ENCODE measurements at regions not wholly inside any gene's neighbourhood (a gene's known extent, or its start where the extent isn't known, plus 50 kb on each side); places are given as distances from the start of the nearest gene placed in this dataset.
"Not testable (repeated sequence)": the region's sequence is repeated elsewhere in the genome, so short reads cannot be mapped to it uniquely, and the experiment has no call there.

DNA sequence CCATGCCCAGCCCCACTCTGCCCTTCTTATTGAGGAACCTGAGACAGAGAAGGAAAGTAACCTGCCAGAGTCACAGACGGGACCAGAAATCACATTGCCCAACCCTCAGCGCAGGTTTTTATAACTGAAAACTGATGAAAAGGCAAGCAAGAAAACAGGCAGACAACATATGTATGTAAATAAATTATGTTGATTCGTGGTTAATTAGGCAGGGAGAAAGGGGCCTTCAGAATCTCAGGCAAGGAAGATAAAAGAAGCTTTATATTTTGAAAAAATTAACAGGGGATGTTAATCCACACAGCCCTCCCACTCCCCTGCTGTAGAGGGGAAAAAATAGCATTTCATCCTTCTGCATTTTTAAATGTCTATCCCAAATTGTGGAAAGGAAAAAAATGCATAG is 378.5 kb downstream of the PIK3C3 start:
- Histone ChIP-seq H2AFZ (ENCODE audit: low read length) (no peak overlapping the region), H3K27ac (ENCODE audit: low read length) (no peak overlapping the region), H3K9me2 (replicated peaks; ENCODE audit: low read length) (no peaks in the 10 kb centered on the region), H3K36me3 (ENCODE audit: low read depth, low read length) (no peaks in the 10 kb centered on the region), H3F3A (ENCODE audit: low read length, unreplicated experiment) (no peaks in the 10 kb centered on the region), H3K9me3 (ENCODE audit: low read length) (no peaks in the 10 kb centered on the region), H3K27me3 (ENCODE audit: low read length) (no peaks in the 10 kb centered on the region), H3K4me1 (ENCODE audit: insufficient read depth, low read length) (no peaks in the 10 kb centered on the region), H3K79me2 (ENCODE audit: low read length) (no peaks in the 10 kb centered on the region), H4K20me1 (ENCODE audit: low read length) (no peaks in the 10 kb centered on the region), H3K4me3 (ENCODE audit: low read length) (no peak overlapping the region), H3K9ac (ENCODE audit: low read length) (no peak overlapping the region), H3K4me2 (ENCODE audit: low read length) (no peak overlapping the region)
- no TSS peak for BruUV-seq (replicated peaks)
- CTCF ChIA-PET, result no interaction called here
- no peak for DNase-seq
- ATAC-seq, result no peak
- intact Hi-C loops (cut with micrococcal nuclease), result no loop called here
- POLR2A ChIA-PET (ENCODE audit: unreplicated experiment), result no interaction called here
- TF ChIP-seq EZH2phosphoT487 (IDR thresholded peaks at IDR 0.05; ENCODE audit: borderline replicate concordance, low read length) (no peak), EZH2 (IDR thresholded peaks at IDR 0.05; ENCODE audit: low read length, unreplicated experiment) (no peak)
- TF ChIP-seq, protein P1, sequence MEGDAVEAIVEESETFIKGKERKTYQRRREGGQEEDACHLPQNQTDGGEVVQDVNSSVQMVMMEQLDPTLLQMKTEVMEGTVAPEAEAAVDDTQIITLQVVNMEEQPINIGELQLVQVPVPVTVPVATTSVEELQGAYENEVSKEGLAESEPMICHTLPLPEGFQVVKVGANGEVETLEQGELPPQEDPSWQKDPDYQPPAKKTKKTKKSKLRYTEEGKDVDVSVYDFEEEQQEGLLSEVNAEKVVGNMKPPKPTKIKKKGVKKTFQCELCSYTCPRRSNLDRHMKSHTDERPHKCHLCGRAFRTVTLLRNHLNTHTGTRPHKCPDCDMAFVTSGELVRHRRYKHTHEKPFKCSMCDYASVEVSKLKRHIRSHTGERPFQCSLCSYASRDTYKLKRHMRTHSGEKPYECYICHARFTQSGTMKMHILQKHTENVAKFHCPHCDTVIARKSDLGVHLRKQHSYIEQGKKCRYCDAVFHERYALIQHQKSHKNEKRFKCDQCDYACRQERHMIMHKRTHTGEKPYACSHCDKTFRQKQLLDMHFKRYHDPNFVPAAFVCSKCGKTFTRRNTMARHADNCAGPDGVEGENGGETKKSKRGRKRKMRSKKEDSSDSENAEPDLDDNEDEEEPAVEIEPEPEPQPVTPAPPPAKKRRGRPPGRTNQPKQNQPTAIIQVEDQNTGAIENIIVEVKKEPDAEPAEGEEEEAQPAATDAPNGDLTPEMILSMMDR (conservative IDR thresholded peaks at IDR 0.05; ENCODE audit: low read depth, low read length), result no peak

DNA sequence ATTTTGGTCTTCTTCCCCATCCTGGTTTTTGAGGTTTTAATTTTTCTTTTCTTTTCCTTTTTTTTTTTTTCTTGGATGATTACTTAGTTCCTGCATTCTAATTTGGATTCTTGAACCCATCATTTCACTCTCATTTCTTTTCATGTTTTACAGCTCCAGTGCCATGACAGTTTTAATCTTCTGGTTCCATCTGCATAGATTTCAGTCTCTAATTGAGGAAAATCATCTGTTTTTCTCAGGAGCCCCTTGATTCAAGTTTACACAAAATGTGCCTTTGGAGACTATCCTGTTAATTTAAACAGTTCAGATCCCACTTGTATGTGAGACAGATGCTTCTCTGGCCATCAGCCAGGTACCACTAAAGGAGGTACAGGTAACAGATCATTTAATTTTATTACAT is 379.9 kb downstream of the PIK3C3 start:
- Histone ChIP-seq H3K9me2 (replicated peaks; ENCODE audit: low read length) (no peaks in the 10 kb centered on the region), H2AFZ (ENCODE audit: low read length) (no peak overlapping the region), H3K36me3 (ENCODE audit: low read depth, low read length) (no peaks in the 10 kb centered on the region), H3K4me2 (ENCODE audit: low read length) (no peak overlapping the region), H3K4me3 (ENCODE audit: low read length) (no peak overlapping the region), H4K20me1 (ENCODE audit: low read length) (no peaks in the 10 kb centered on the region), H3K4me1 (ENCODE audit: insufficient read depth, low read length) (no peaks in the 10 kb centered on the region), H3K79me2 (ENCODE audit: low read length) (no peaks in the 10 kb centered on the region), H3F3A (ENCODE audit: low read length, unreplicated experiment) (no peaks in the 10 kb centered on the region), H3K9ac (ENCODE audit: low read length) (no peak overlapping the region), H3K27me3 (ENCODE audit: low read length) (no peaks in the 10 kb centered on the region), H3K9me3 (ENCODE audit: low read length) (no peaks in the 10 kb centered on the region), H3K27ac (ENCODE audit: low read length) (no peak overlapping the region)
- no peak for ATAC-seq
- intact Hi-C loops (cut with micrococcal nuclease), result no loop called here
- BruUV-seq (replicated peaks), result no TSS peak
- POLR2A ChIA-PET (ENCODE audit: unreplicated experiment), result no interaction called here
- CTCF ChIA-PET, result no interaction called here
- no peak for DNase-seq
- TF ChIP-seq, protein P1 (conservative IDR thresholded peaks at IDR 0.05; ENCODE audit: low read depth, low read length), result no peak
- no peak for TF ChIP-seq EZH2 (IDR thresholded peaks at IDR 0.05; ENCODE audit: low read length, unreplicated experiment)

DNA sequence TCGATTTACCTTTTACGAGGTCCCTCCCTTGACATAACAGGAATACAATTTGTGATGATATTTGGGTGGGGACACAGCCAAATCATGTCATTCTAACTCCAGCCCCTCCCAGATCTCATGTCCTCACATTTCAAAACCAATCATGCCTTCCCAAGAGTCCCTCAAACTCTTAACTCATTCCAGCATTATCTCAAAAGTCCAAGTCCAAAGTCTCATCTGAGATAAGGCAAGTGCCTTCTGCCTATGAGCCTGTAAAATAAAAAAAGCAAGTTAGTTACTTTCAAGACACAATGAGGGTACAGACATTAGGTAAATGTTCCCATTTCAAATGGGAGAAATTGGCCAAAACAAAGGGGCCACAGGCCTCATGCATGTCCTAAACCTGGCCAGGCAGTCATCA is 381.1 kb downstream of the PIK3C3 start:
- Histone ChIP-seq H3K27ac (ENCODE audit: low read length) (no peak overlapping the region), H2AFZ (ENCODE audit: low read length) (no peak overlapping the region), H3K79me2 (ENCODE audit: low read length) (no peaks in the 10 kb centered on the region), H3K27me3 (ENCODE audit: low read length) (no peaks in the 10 kb centered on the region), H3K4me3 (ENCODE audit: low read length) (no peak overlapping the region), H3F3A (ENCODE audit: low read length, unreplicated experiment) (no peaks in the 10 kb centered on the region), H3K4me2 (ENCODE audit: low read length) (no peak overlapping the region), H3K36me3 (ENCODE audit: low read depth, low read length) (no peaks in the 10 kb centered on the region), H3K4me1 (ENCODE audit: insufficient read depth, low read length) (no peaks in the 10 kb centered on the region), H3K9me2 (replicated peaks; ENCODE audit: low read length) (no peaks in the 10 kb centered on the region), H3K9ac (ENCODE audit: low read length) (no peak overlapping the region), H3K9me3 (ENCODE audit: low read length) (no peaks in the 10 kb centered on the region), H4K20me1 (ENCODE audit: low read length) (no peaks in the 10 kb centered on the region)
- ATAC-seq (no peak), DNase-seq (no peak)
- no TSS peak for BruUV-seq (replicated peaks)
- intact Hi-C loops (cut with micrococcal nuclease), result no loop called here
- CTCF ChIA-PET, result no interaction called here
- POLR2A ChIA-PET (ENCODE audit: unreplicated experiment), result no interaction called here
- no peak for TF ChIP-seq EZH2 (IDR thresholded peaks at IDR 0.05; ENCODE audit: low read length, unreplicated experiment)
- no peak for TF ChIP-seq EZH2phosphoT487 (IDR thresholded peaks at IDR 0.05; ENCODE audit: borderline replicate concordance, low read length)
- TF ChIP-seq, protein P1 (conservative IDR thresholded peaks at IDR 0.05; ENCODE audit: low read depth, low read length), result no peak

DNA sequence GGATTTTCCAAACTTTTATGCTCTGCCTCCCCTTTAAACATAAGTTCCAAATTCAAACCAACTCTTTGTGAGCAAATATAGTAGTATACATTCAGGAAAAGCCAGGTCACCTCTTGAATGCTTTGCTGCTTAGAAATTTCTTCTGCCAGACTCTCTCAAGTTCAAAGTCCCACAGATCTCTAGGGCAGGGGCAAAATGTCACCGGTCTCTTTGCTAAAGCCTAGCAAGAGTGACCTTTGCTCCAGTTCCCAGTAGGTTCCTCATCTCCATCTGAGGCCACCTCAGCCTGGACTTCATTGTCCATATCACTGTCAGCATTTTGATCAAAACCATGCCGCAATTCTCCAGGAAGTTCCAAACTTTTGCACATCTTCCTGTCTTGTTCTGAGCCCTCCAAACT is 382.3 kb downstream of the PIK3C3 start:
- H3K9ac ChIP-seq (ENCODE audit: low read length); DNase-seq; H4K20me1 ChIP-seq (ENCODE audit: low read length); H3K36me3 ChIP-seq (ENCODE audit: low read depth, low read length); H3K9me3 ChIP-seq (ENCODE audit: low read length); H3F3A ChIP-seq (ENCODE audit: low read length, unreplicated experiment); ATAC-seq; CTCF ChIA-PET; H3K27me3 ChIP-seq (ENCODE audit: low read length); H3K4me2 ChIP-seq (ENCODE audit: low read length); BruUV-seq (replicated peaks); H3K9me2 ChIP-seq (replicated peaks; ENCODE audit: low read length); H3K79me2 ChIP-seq (ENCODE audit: low read length); H3K27ac ChIP-seq (ENCODE audit: low read length); H2AFZ ChIP-seq (ENCODE audit: low read length); intact Hi-C loops (cut with micrococcal nuclease); POLR2A ChIA-PET (ENCODE audit: unreplicated experiment); H3K4me3 ChIP-seq (ENCODE audit: low read length); H3K4me1 ChIP-seq (ENCODE audit: insufficient read depth, low read length): not testable (repeated sequence)
